ENCODE measurements at regions not wholly inside any gene's neighbourhood (a gene's known extent, or its start where the extent isn't known, plus 50 kb on each side); places are given as distances from the start of the nearest gene placed in this dataset.

- no peak for FAIRE-seq
These were observed 339.4 kb downstream of the FOXL1 start for GRCh38 chr16:86917471-86918365.

DNA sequence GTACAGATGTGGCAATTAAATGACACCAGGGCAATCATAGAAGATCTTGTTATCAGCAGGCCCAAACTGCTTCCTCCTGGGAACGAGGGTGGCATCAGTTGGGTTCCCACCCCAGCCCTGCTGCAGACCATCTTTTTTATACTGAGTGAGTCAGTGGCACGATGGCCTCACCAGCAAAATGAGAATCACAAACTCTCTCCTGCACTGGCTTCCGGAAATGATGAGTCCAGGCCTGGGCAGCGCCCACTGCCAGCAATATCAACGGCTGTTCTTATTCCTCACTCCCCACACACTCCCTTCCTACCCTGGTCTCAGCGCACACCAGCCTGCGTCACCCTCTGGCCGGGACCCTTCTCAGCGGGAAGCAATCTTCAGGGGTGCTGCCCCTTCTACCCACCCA, 340.3 kb downstream of the FOXL1 start:
- FAIRE-seq = no peak

DNA sequence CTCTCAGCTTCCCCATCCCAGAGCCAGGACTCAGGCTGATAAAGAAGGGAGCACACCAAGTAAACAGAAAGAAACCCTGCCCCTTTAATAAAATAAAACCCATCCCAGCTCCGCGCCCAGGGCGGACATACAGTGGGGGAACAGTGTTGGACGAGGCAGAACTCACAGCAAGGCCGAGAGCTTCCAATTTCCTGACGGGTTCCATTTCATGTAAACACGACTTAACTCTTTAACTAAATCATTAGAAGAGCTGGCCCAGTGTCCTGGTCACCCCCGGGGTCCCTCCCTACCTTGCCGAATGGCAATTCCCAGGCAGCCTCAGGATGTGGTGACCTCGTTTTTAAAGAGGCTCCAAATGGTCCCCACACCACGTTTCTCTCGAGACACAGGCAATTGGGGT, 340.7 kb downstream of the FOXL1 start:
- FAIRE-seq = no peak

- FAIRE-seq = no peak
These were observed 341.4 kb downstream of the FOXL1 start for GRCh38 chr16:86919578-86920305.

- FAIRE-seq = no peak
These were observed 342.9 kb downstream of the FOXL1 start for GRCh38 chr16:86921289-86921688.

- no peak for FAIRE-seq
These were observed 344.0 kb downstream of the FOXL1 start for GRCh38 chr16:86922311-86922710.

- no peak for FAIRE-seq
These were observed 345.3 kb downstream of the FOXL1 start for GRCh38 chr16:86923656-86924055.

DNA sequence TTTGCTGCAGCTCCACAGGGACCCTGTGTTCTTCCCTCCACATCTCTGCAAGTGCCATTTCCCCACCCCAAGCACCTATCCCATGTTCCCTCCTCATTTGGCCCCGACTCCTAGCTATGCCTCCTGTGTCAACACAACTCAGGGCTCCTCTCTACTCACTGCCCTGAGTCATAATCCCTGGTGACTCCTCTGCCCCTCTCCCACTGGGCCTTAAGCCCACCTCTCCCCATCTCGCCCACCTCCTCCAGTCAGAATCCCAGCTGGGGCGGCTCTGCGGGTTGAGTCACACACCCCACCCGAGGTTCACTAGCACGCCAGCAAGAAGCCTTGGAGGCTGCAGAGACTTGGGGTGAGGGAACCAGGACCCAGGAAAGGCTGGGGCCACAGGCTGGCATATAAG, 346.2 kb downstream of the FOXL1 start:
- FAIRE-seq = no peak

GRCh38 chr16:86925067-86925791, 346.9 kb downstream of the FOXL1 start:
- FAIRE-seq = no peak

GRCh38 chr16:86926181-86927094, 348.1 kb downstream of the FOXL1 start:
- FAIRE-seq = no peak

- FAIRE-seq = no peak
These were observed 349.4 kb downstream of the FOXL1 start for GRCh38 chr16:86927699-86928098.

DNA sequence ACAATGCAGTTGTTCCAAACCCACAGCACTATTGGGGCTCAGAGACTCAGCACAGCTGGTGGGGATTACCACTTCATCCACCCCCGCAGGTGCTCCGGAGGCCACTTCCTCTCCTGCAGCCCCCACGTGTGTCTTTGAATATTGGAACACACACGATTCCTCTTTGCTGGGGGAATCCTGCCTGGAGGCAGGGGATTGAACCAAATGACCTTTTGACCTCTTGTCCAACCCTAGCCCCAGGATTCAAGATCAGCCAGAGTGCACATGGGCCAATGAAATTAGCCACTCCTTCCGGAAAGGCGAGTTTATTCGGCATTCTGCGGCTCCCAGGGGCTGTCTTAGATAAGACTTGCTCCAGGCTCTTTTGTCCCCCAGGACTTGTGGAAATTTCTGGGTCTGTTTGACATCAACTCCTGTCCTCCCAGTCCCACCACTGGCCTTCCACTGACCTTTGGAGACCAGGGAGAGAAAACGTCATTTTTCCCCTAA, 350.2 kb downstream of the FOXL1 start:
- no peak for FAIRE-seq

GRCh38 chr16:86929057-86929871, 350.9 kb downstream of the FOXL1 start:
- FAIRE-seq = no peak

GRCh38 chr16:86930001-86930400, 351.7 kb downstream of the FOXL1 start:
- FAIRE-seq = no peak

DNA sequence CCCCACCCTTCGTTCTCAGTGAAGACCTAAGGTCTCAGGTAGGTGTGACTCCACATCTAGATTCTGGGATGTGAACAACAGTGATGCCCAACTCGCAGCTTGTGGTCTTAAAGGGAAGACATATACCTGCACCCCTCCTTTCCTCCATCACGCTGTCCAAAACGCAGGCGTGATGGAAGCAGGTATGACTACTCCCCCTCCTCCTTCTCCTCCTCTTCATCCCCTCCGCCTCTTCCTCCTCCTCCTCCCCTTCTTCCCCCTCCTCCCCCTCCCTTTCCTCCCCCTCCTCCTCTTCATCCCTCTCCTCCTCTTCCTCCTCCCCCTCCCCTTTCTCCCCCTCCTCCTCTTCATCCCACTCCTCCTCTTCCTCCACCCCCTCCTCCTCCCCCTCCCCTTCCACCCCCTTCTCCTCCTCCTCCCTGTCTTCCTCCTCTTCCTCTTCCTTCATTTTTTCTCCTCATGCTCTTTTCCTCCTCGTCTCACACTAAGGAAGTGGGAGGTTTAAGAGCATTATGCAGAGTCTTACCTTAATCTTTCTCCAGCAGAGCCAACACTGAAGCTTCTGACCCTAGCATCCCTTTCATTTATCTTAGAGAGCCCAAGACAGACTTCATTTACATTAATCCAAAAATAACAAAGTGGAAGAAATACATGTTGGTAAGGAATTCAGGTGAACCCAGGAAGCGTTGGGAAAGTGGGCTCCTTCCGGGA, 352.5 kb downstream of the FOXL1 start:
- FAIRE-seq = no peak

DNA sequence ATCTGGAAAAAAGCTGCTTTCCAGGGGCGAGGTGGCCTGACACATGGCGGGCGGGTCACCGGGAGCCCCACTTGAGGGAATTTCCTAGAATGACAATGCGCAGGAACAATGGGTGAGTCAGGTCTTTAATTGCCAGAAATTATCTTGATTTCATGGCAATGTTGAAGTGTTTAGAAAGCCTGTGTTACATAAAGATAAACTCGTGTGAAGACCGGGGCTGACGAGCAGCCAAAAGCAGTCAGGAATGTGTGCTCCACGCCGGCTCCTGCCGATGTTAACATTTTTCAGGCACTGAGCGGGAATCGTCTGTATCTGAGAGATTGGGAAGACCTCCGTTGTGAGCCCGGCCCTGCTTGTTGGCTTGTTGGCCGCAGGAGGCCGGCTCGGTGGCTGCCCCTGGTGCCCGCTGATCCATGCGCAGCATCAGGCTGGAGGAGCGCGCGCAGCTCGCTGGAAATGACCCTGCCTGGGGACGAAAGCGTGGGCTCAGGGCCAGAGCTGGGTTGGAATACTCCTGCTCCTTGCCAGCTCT, 353.1 kb downstream of the FOXL1 start:
- peak; percentile 21 for FAIRE-seq

DNA sequence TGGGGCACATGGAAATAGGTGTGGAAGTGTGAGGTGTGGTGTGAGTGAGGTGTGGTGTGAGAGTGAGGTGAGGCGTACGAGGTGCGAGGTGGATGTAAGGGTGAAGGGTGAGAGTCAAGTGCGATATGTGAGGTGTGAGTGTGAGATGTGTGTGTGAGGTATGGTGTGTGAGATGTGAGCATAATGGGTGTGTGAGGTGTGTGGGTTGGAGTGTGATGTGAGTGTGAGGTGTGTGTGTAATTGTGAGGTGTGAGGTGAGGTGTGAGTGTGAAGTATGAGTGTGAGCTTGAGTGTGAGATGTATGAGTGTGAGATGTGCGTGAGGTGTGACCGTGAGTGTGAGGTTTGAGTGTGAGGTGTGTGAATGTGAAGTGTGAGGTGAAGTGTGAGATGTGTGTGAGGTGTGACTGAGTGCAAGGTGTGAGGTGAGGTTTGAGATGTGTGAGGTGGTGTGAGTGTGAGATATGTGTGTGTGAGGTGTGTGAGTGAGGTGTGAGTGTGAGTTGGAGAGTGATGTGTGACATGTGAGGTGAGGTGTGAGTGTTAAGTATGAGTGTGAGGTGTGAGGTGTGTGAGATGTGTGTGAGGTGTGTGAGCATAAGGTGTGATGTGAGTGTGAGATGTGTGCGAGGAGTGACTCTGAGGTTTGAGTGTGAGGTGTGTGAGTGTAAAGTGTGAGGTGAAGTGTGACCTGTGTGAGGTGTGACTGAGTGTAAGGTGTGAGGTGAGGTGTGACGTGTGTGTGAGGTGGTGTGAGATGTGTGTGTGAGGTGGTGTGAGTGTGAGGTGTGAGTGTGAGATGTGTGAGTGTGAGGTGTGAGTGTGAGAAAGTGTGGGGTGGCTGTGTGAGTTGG, 354.0 kb downstream of the FOXL1 start:
- no peak for FAIRE-seq

DNA sequence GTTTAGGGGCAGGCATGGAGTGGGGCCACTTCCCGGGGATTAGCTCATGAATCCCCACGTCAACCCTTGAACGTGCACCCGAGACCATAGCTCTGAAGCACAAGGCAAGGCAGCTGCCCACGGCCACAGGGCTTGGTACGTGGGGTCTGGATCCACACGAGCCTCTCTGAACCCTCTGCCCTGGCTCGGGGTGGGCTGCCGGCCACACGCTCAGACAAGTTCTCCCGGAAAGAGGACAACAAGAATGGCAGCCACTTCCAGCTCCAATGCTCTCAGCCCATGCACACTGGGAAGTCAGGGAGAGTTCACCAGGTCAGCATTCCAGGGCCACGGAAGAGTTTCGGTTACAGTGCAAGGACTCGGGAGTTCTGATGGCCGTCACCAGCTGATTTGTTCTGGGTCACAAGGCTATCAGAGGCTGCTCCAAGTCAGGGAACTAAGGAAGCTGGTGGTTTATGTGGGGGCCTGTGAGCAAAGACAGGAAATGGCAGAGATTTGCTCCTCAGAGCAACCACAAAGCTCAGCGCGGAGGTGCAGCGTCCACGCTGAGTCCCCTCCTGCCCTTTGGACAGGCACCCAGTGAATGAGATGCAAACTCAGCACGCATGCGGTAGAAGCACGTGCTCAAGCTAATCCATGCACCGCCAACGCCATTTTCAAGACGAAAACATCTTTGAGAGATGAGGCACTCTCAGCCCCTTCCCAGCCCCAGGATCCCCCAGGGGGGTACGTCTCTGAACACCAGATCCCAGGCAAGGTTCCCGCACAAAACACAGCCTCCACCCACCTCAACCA, 356.4 kb downstream of the FOXL1 start:
- FAIRE-seq = no peak
